Activated CD4-positive, alpha-beta T cell treated with anti-CD3 and anti-CD28 coated beads, Interleukin-2, Interleukin-6, amounts not matched to agents 100 ng/mL and 50 ng/mL, durations not matched to agents 16 hours and 8 hours (primary cell): ENCODE measurements at regions not wholly inside any gene's neighbourhood (a gene's known extent, or its start where the extent isn't known, plus 50 kb on each side); places are given as distances from the start of the nearest gene placed in this dataset.
"Not testable (repeated sequence)": the region's sequence is repeated elsewhere in the genome, so short reads cannot be mapped to it uniquely, and the experiment has no call there.

Source experiments
- DNase-seq: peaks from one replicate; pipeline ENCODE4 v3.0.0-alpha.2; 2020

DNA sequence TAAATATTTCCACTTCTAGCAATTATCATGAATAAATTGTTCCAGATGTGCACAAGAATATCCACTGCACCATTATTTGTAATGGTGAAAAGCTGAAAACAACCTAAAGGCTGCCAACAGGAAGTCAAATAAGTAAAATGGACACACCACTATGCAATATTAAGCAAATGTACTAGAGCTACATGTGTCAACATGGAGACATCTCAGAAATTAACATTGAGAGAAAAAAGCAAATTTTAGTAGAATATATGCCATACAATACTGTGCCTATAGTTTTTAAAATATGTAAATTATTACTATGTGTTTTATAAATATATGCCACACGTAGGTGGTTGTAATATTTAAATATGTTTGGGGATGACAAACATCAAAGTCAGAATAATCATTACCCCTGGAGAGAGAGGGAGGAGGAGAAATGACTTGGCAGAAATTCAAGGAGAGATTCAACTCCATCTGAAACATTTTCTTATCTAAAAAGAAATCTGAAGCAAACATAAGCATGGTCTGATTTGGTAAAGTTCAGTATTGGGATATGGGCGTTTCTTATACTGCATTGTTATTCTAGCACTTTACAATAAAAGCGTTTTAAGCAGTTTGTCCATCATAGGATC, 475.5 kb downstream of the QKI start:
- no peak for DNase-seq

DNA sequence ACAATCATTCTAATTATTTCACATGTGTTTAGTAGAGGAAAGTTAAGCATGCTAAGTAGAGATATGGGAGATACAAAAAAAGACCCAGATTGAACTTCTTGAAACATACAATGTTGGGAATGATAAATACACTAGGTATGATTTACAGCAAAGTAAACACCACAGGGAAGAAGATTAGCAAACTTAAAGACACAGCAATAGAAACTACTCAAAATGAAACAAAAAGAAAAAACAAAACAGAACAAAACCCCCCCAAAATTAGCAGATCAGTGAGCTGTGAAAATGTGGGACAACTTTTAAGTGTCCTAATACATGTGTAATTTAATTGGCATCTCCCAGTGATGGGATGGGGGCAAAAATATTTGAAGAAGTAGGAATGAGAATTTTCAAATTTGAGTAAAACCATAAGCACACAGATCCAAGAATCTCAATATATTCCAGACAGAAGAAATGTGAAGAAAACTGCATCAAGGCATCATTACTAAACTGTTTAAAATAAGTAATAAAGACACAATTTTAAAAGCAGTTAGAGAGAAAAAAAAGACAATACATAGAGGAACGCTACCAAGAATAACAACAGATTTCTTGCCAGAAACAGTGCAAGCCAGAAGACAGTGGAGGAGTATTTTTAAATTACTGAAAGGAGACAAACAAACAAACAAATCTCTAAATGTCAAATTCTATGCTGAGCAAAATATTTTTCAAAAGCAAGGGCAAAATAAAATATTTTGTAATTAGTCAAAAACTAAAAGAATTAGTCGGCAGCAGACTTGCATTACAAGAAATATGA, 473.7 kb downstream of the QKI start:
- no peak for DNase-seq

DNA sequence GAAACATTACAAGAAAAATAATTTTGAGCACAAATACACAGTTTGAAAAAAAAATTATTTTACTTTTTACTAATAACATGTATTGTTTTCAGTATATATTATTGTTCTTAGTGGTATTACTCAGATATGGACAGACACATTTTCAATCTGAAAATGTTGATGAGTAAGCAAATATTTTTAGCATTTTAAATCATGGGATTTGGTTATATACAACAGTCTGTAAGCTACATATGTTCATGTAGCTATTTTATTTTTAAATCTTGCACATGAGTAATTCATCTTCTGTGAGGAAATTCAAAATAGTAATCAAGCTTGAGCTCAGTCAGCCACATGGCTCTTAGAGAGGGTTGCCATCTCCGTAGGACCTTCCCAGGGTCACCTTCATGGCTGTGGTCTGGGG, 471.9 kb downstream of the QKI start:
- DNase-seq = no peak

DNA sequence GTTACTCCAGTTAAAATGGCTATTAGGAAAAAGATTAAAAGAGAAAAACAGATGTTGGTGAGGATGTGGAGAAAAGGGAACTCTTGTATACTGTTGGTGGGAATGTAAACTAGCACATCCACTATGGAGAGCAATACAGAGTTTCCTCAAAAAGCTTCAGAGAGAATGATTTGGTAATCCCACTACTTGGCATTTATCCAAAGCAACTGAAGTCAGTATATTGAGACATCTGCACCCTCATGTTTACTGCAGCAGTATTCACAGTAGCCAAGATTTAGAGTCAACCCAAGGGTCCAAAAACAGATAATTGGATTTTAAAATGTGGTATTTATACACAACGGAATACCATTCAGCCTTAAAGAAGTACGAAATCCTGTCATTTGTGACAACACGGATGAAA, 469.5 kb downstream of the QKI start:
- no peak for DNase-seq

DNA sequence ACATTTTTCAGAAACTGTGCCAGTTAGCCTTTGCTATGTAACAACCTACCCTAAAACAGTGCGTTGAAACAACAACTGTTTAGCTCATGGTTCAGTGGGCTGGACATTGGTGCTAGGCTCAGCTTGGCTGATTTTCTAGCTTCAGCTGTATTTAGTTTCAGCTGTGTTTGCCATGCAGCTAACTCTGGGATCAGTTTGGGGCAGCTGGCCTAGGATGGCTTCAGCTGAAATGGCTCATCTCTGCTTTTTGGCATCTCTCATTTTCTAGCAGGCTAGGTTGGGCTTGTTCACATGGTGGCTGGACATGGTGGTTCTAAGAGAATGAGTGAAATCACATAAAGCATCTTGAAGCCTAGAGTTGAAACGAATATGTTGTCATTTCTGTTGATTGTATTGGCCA, 464.2 kb downstream of the QKI start:
- no peak for DNase-seq

DNA sequence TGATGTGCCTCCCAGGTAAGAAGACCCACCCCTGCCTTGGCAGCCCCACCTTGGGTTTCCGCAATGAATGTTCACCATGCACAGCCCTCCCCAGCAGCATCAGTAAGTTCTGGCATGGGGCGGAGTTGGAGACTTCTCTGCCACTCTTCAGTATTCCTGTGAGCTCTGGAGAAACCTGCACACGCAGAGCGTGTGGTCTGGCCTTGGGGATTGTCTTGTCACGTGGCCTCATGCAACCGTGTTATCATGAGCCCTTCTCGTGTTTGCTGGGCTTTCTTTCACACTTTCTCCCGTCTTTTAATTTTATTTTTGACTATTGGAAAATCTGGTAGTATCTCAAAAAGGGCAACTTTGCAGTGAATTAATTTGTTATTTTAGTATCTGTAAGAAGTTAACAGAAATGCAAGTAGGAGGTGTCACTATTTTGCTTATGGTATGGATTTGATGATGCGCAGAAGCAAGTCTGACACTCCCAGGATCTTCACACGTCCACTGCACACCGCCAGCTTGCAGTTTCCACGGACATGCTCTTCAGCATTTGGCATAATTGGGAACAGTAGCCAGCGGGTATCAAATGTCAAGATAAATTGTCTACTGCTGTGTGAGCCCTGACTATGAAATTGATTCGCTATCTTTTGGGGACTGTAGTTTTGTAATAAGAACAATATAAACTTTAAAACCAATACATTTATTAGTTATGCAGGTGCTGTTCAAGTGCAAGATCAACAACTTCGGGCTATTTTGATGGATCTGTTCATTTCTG, 463.5 kb downstream of the QKI start:
- no peak for DNase-seq

DNA sequence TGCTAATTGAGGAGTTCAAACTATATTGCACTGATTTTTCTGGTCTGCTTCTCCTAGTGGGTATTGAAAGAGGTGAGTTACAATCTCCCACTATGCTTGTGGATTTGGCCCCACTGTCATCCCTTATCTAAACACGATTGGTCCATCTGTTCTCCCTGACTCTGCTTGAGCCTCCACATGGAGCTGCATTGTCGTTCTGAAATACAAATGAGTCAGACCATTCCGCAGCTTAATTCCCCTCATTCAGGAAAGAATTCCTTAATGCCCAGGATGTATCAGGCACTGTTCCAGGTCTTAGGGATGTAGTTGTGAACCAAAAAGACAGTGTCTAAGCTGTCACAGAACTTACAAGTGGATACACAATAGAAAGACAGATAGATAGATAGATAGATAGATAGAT, 461.9 kb downstream of the QKI start:
- no peak for DNase-seq

DNA sequence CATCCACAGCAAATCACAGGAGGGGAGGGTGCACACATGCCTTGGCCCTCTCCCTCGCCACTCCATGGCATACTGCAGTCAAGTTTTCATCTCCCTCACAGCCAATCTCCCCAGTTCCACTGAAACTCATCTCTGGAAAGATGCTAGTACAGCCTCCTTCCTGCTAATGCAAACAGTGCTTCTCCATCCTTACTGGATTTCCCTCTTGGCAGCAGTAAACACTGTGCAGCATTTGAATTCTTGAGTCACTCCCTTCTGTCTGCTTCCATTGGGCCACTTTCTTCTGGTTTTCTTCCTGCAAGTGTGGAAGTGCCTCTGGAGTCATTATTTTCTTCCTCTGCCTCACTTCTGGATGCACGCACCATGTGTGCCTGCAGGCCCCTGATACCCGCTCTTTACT, 460.3 kb downstream of the QKI start:
- DNase-seq = no peak

DNA sequence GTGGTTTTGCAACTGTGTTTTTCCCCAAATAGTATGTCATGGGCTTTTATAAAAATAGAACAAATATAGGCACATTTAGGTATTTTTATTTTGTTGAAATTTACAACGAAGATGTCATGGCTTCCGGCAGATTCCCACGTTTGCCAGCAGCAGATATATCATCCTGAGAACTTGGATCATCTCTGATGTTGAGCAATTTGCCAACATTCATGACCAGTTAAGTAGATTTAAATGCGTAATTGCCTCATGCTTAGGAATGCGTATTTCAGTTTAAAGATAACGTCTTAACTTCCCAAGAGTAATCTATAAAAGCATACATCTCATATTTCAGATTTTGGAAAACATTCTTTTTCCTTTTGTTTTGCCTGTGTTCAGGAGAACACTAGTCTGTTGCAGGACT, 457.8 kb downstream of the QKI start:
- DNase-seq = no peak

DNA sequence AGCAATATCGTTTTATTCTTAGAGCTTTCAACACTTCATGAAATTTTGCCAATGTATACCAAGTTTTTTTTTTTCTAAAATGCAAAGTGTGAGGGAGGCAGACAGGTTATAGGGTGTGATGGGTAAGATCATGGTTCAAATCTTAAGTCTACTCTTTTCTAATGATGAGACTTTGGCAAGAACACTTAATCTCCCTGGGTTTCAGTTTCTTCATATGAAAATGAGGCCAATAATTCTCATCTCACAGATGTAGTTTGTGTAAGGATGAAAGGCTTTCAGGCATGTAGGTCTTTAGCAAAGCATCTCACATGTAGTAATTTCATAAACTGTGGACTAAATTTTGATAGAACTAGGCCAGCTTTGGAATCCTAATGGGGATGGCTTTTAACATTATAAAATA, 457.1 kb downstream of the QKI start:
- DNase-seq = no peak

DNA sequence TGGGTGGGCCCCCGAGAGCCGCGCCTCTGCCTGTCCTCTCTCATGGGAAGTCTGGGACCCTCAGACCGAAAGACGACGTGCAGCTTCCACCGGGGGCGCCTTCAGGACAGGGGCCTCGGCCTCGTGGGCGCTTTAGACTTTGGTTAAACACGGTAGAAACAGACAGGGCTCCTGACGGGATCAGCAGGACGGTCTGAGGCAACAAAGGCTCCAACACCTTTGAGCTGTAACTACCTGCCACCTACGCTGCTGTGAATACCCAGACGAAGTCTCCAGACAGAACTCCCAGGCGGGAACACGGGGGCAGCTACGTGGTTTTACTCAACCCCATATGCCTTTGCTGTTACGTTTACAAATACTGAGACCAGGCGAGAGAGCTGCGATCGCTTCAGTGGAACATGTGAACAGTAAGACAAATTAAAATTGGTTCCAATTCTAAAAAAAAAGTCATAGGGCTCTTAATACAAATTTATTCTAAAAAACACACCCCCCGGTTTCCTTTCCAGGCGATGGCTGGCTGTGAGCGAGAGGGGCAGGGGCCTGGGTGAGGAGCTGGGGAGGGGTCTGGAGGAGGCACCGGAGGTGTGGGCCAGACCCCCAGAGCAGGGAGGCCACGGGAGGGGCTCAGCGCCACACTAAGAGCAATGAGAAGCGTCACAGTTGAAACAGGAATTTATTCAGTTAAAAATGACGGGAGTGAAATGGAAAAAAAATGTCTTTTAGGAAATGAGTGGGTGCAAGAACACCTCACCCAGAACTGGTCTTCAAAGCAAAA, 453.2 kb downstream of the QKI start:
- DNase-seq = no peak

DNA sequence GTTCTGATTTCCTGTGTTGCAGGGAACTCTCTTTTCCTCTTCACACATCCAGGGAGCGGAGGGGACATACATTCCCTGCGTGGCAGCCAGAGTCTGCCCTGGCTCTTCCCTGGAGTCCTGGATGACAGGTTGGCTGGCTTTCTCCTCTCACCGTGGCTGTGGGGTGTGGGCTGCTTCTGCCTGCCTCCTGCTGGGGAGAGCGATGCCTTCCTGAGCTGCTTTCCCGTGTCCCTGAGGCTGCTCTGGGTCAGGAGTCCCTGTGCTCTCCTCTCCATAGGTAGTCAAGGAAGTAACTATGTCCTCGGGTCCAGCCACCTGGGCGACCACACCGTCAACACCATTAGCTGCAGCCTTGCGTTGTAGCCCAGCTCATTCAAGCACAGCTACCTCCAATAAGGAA, 451.7 kb downstream of the QKI start:
- DNase-seq = no peak

DNA sequence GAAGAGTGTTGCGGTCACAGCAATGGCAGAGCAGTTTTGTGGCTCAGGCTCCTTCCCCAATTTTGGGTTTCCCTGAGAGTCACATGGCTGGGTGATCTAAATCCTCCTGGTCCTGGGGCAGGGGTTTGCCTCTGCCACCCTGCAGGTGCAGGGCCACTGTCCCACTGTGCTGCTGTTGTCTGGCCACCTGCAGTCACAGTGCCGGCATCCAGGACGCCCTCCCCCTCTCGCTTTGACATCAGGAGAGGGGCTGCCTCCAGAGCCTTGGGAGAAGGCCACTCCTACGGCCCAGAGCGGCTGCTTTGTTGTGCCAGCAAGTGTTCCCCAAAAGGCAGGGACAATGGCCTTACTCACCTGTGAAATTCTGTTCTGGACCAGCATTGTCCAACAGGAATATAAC, 449.0 kb downstream of the QKI start:
- no peak for DNase-seq

DNA sequence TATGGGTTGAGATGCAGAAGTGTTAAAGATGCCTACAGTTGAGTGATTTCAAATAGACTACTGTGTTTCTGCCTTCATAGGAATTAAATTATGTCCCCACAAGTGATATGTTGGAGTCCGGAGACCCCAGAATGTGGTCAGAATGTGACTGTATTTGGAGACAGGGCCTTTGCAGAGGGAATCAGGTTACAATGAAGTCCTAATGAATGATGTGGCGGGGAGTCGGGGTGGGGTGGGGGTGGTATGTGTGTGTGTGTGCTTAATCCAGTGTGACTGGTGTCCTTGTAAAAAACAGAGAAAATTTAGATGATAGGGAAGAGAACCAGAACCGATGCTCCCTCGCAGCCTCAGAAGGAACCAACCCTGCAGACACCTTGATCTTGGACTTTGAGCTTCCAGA, 448.2 kb downstream of the QKI start:
- DNase-seq = no peak

DNA sequence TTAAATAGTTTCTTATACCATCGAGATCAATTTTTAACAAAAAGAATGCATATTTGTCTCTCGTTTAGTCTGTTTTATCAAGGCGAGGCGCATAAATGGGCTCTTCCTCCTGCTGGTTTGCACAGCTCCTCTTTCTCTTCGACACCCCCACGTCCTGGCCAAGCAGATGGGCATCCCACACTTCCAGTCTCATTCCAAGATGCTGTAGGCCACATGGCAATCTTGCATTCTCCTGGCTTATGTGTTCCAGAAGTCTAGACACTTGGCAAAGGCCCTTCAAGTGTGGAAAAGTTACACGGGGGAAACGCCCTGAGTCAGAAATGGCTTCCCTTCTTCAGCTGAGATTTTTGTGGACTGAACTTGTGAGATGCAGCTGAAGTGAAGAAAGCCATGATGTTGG, 447.1 kb downstream of the QKI start:
- no peak for DNase-seq

DNA sequence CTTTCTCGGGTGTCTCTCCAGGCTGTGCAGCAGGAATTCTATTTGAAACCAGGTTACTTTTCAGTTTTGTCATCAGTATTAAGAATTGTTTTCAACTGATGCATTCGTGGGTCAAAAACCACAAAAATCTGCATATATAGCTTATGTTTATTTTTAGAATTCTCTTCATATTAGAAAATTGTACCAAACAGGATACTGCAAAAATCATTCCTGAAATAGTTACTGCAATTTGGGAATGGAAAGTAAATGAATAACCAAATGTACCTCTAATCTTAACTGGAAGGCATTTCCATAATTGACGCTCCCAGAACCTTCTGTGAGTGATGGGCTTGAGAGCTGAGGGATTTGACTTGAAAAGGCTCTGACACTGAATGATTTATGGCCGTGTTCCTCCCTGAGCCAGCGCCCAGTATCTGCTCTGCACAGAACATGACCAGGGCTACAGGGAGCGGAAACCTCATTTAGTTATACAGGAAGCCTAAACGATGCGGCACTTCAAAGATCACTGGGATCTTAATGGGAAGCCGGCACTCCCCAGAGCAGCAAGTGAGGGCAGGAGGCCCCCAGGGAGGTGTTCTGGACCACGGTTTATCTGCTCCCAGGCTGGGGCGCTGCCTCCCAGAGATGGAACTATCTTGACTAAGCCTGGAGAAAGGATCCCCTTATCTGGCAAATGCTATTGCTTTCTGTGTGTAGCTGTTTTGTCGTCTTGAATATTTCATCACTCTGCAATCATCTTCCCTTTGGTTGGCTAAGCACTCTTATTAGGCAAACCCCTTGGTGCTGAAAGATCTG, 446.0 kb downstream of the QKI start:
- DNase-seq = no peak

DNA sequence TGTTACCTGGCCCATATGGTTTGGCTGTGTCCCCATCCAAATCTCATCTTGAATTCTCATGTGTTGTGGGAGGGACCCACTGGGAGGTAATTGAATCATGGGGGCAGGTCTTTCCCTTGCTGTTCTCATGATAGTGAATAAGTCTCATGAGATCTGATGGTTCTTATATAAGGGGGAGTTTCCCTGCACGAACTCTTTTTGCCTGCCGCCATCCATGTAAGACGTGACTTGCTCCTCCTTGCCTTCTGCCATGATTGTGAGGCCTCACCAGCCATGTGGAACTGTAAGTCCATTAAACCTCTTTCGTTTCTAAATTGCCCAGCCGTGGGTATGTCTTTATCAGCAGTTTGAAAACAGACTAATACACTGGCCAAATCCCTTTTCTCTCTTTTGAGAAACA, 444.4 kb downstream of the QKI start:
- not testable (repeated sequence) for DNase-seq

DNA sequence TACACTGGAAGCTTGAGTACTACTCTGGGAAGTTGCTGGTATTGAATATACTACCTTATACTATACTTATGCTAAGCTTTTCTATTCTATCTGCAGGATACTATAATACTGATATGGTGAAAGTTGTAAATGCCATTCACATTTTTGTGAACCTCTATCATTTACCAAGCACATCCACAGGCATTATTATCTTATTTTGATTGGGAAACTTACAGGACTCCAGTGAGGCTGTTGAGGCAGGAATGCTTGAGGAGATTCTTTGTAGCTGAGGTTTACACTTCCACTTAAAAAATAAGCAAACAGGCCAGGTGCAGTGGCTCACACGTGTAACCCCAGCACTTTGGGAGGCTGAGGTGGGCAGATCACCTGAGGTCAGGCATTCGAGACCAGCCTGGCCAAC, 442.9 kb downstream of the QKI start:
- no peak for DNase-seq

DNA sequence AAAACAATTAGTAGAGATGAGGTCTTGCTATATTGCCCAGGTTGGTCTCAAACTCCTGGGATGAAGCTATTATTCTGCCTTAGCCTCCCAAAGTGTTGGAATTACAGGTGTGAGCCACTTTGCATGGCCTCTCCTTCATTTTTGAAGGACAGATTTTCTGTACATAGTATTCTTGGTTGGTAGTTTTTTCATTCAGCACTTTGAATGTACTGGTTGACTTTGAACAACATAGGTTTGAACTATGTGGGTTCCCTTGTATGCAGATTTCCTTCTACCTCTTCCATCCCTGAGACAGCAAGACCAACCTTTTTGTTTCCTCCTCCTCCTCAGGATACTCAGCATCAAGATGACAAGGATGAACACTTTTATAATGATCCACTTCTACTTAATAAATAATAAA, 436.4 kb downstream of the QKI start:
- no peak for DNase-seq

DNA sequence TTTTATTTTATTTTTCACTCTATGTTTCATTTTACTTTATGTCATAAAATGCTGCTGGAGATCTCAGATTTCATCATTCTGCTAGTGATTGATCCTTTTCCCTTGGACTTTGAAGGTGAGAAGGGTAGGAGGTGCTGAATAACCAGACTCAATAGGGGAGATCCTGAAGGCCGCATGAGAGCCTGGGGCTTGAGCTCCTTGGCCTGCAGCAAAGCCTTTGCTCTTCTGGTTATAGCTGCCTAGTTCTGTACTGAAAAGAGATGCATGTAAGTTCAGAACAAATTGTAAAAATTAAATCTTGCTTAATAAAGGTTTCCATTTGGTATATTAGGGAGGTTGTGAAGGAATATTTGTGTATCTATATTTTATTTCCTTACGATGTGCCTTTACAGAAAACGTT, 430.2 kb downstream of the QKI start:
- no peak for DNase-seq

DNA sequence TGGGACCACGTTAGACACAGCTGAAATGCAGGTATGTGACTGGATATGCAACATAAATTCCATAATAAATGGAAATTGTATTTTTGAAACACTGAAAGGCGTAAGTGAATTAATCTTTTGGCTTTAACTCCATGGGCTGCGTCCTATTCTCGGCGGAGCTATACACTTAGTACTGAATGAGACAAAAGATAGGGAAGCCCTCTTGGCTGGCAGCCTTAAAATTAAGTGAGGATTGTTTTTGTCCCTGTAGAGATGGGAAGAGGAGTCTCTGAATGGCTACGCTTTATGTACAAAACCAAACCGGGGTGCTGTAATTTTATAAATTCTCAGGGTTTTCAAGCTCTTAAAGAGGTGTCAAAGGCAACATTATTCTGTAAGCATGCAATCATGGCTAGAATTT, 429.8 kb downstream of the QKI start:
- DNase-seq = no peak

DNA sequence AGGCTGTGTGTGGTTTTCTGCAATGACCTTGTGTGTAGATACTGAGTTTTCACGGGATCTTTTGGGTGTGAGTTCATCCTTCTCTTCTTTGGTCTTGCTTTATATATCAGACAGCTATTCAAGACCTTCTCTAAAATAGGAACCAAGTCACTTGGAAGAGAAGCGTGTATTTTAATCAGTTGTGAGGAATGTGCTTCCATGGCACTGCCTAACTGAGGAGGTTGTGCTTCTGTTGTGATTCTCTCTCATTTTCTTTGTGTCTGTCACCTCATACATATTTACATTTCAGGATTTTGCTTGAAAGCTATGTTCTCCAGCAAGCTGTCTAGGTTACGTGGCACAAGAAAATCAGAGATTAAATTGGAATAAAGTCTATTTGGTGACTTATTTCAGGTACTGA, 428.7 kb downstream of the QKI start:
- DNase-seq = no peak

DNA sequence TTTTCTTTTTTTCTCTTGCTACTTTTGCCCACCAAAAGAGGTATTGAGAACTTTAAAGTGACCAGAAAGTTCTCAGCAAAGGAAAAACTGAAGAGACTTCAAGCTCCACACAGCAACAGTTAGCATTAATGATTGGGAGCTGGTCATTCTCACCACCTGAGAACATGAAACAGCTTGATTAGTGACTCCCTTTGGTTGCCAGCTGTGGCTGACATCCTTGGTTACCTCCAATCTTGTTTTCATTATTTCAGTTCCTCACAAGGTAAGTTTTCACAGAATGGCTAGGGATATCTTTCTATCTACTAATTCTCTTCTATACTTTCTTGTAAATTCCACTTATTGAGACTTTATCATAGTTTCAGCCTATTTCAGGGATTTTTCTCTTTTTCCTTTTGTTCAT, 427.9 kb downstream of the QKI start:
- no peak for DNase-seq
